ENCODE measurements at regions not wholly inside any gene's neighbourhood (a gene's known extent, or its start where the extent isn't known, plus 50 kb on each side); places are given as distances from the start of the nearest gene placed in this dataset.
A peak's percentile ranks its signal among the peaks of the same experiment; 100 is the strongest.

DNA sequence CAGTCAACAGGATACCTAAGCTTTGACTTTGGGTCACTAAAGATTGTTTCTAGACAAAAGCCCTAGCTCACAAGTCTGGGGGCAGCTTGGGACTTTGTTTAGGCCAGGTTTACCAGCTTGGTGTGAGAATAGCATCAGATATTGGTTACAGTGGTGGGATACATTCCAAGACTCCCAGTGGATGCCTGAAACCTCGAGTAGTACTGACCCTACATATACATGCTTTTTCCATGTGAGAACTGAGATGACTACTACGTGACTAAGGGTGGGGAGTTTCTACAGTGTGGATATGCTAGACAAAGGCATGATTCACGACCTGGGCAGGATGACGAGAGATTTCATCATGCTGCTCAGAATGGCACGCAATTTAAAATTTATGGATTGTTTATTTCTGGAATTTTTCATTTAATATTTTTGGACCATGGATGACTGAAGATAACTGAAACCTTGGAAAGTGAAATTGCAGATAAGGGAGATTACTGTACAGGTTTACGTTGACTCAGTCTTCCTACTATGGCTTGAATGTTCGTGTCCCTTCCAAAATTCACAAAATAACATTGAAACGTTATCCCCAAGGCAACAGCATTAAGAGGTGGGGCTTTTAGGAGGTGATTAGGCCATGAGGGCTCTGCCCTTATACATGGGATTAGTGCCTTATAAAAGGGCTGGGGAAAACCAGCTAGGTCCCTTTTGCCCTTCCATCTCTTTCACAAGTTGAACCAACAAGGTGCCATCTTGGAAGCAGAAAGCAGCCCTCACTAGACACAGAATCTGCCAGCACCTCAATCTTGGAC, 50.2 kb upstream of the CTAGE1 start:
- peak; percentile 95 for DNase-seq (ENCODE audit: low read depth in 2 of 2)

GRCh38 chr18:22468554-22468891, 50.8 kb upstream of the CTAGE1 start:
- DNase-seq (ENCODE audit: low read depth in 2 of 2): no peak

GRCh38 chr18:22469061-22469734, 51.5 kb upstream of the CTAGE1 start:
- no peak for DNase-seq (ENCODE audit: low read depth in 2 of 2)

- no peak for DNase-seq (ENCODE audit: low read depth in 2 of 2)
Observed at GRCh38 chr18:22469926-22470247, 52.2 kb upstream of the CTAGE1 start.

GRCh38 chr18:22470248-22471235, 52.8 kb upstream of the CTAGE1 start:
- DNase-seq (ENCODE audit: low read depth in 2 of 2): no peak

GRCh38 chr18:22471546-22472131, 53.9 kb upstream of the CTAGE1 start:
- DNase-seq (ENCODE audit: low read depth in 2 of 2): no peak

DNA sequence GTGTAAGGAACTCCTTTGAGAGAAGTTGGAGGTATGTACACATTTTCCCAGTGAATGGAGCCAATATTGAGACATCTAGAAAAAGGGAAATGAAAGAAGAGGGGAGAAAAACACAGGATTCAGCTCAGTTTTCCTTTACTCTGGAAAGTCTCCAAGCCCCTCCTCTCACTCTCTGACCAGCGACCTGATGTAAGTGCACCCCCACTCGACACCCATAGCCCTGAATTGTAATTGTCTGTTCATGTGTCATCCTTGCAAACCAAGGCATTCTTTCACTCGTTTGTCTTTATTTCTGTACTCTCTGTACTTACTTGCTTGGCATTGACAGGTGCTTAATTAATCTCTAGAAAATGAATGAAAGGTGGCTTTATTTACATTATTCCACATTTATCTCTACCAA, 55.7 kb upstream of the CTAGE1 start:
- no peak for DNase-seq (ENCODE audit: low read depth in 2 of 2)

GRCh38 chr18:22475426-22476100, 57.8 kb upstream of the CTAGE1 start:
- no peak for DNase-seq (ENCODE audit: low read depth in 2 of 2)

GRCh38 chr18:22477222-22477621, 59.5 kb upstream of the CTAGE1 start:
- DNase-seq (ENCODE audit: low read depth in 2 of 2): no peak

GRCh38 chr18:22482948-22483347, 65.2 kb upstream of the CTAGE1 start:
- no peak for DNase-seq (ENCODE audit: low read depth in 2 of 2)

DNA sequence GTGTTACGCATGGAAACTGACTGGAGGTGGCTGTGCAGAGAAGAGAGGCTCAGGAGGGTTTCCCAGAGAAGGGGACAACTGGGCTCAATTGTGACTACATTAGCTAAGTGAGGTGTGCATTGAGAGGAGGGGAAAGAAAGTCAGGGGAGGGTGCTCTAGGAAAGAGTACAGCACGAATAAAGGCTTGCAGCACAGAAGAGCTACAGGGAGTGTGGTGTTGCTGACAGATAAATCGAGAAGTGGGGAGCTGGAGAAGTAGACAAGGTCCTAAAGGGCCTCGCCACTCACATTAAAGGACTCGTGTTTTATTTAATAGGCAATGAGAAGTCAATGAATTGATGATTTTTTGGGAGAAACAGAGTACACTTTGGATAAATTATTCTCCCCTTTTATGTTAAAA, 65.7 kb upstream of the CTAGE1 start:
- DNase-seq (ENCODE audit: low read depth in 2 of 2): no peak

DNA sequence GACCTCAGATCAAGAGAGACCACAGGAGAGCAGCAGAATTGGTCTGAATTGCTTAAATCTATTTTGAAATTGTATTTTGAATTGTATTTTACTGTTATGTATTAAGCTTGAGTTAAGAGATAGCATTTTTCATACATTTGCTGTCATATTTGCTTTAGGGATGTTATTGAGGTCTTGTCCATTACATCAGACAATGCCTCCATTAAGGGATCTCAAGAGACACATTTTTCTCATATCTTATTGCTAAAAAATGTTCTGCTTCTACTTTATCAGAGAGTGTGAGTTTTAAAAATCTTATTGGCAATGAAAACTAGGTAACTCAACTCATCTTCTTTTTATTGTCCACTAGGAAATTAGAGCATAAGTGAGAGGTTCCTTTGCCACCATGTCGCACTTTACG, 66.8 kb upstream of the CTAGE1 start:
- no peak for DNase-seq (ENCODE audit: low read depth in 2 of 2)

GRCh38 chr18:22485808-22486244, 68.1 kb upstream of the CTAGE1 start:
- DNase-seq (ENCODE audit: low read depth in 2 of 2): no peak

DNA sequence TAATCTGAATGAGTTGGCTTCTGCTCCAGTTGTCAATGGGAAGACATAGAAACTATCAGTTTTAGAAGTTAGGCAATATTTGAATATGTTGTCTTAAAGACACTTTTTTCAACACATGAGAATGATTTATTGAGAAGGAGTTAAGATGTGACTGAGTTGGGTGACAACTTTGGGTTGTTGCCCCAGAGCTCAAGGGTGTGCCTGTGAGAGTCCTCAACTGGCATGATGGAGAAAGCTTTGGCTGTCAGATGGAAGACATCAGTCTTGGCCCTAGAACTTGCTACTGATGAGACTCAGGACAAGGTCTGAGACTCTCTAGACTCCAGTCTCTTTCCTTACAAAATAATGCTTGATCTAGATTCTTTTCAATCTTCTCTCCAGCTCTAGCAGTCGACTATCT, 69.0 kb upstream of the CTAGE1 start:
- DNase-seq (ENCODE audit: low read depth in 2 of 2): no peak

DNA sequence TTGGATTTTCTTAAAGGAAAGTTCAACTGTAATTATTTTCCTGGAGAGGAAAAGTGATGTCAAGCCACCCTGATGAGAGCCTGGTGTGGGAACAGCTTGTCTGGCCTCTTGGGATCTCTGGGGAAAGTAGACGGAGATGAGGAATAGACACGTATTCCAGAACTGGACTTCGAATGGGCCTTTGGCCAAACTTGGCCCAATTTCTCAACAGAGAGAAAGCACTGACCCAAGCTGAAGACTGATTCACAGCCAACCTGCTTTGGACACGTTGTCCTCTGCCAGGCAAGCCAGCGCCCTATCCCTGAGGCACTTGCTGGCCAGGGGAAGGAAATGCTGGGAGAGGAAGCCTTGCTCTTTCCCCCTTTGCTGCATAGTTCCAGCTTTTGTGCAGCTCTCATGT, 70.8 kb upstream of the CTAGE1 start:
- no peak for DNase-seq (ENCODE audit: low read depth in 2 of 2)

DNA sequence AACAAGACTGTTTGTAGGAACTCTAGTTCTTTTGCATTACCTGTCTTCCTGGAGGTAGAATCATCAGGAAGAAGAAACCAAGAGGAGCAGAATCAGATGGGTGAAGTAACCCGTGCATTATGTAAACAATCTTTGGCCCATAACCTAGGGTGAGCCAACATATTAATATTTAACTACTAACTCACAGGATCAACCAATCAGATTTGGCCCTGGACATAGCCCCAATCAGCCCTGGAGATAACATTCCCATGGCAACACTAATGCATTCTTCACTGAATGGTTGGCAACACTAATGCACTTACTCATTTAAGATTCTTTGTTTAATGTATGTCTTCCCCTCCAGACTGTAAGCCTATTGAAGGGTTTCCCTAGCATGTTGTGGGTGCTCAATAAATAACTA, 72.0 kb upstream of the CTAGE1 start:
- DNase-seq (ENCODE audit: low read depth in 2 of 2): no peak

GRCh38 chr18:22490429-22490846, 72.7 kb upstream of the CTAGE1 start:
- DNase-seq (ENCODE audit: low read depth in 2 of 2): no peak

DNA sequence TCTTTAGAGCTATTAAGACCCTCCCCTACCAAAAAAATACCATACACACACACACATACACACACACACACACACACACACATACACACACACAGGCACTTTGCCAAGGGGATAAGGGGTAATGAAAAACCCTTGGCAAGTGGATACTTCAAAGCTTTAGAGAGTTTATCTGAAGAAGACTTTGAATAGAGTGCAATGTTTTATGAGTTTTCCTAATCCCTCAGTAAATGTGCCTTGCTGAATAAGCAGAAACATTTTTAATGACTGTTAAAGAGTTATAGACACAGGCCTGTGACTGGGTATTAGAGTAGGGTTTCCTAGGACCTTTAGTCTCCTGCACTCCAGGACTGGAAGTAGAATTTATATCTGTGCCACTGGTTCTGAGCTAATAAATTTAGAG, 75.5 kb upstream of the CTAGE1 start:
- DNase-seq (ENCODE audit: low read depth in 2 of 2): no peak

DNA sequence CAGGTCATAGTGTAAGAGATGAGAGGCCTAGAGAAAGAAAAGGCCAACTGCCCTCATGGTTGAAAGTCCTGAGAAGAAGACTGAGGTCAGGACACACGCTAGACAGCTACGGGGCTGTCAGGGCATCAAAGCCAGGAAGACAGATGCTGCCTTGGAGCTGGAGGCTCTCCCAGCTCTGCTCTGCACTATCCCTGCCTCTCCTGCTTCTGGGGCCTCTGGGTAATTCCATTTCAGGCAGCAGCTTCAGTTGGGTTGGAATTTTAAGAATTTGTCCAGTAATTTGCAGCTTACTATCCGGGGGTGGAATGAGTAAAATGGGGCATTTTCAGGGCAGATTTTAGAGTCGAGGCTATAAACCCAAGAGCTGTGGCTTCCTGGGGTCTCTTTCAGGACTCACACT, 76.2 kb upstream of the CTAGE1 start:
- peak; percentile 39 to 45 for DNase-seq (ENCODE audit: low read depth in 2 of 2)

DNA sequence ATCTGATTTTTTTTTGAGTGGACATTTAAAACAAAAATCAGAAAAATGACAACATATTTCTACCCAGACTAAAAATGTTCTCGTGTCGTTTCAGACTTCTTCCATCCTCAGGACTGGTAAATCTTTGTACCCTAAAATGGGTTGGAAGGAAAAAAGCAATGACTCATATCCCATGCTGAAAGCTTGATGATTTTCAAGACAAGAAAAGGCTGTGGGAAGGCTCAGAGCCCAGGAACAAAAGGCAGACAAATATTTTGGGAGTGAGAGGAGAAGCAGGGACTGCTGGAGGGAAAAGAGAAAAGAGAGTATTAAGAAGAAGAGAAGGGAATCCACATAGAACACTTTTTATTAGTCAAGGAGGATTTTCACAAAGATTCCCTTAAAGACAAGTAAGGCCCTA, 77.1 kb upstream of the CTAGE1 start:
- DNase-seq (ENCODE audit: low read depth in 2 of 2): peak; percentile 53 to 59

- DNase-seq (ENCODE audit: low read depth in 2 of 2): no peak
Observed at GRCh38 chr18:22499421-22499820, 81.7 kb upstream of the CTAGE1 start.

GRCh38 chr18:22503803-22504202, 86.1 kb upstream of the CTAGE1 start:
- peak; percentile 87 for DNase-seq (ENCODE audit: low read depth in 2 of 2)

Data from fibroblast of skin of left quadriceps (primary cell).